Stimulated activated CD8-positive, alpha-beta memory T cell treated with anti-CD3 and anti-CD28 coated beads, Interleukin-7, amount 100 ng/mL, for 4 hours (primary cell): ENCODE measurements at regions not wholly inside any gene's neighbourhood (a gene's known extent, or its start where the extent isn't known, plus 50 kb on each side); places are given as distances from the start of the nearest gene placed in this dataset.

Experiments used
- DNase-seq, 2 donors: peaks; one replicate each; pipeline ENCODE4 v3.0.0-alpha.2; 2020; ENCODE audit warnings: low read depth in 2 of 2

DNA sequence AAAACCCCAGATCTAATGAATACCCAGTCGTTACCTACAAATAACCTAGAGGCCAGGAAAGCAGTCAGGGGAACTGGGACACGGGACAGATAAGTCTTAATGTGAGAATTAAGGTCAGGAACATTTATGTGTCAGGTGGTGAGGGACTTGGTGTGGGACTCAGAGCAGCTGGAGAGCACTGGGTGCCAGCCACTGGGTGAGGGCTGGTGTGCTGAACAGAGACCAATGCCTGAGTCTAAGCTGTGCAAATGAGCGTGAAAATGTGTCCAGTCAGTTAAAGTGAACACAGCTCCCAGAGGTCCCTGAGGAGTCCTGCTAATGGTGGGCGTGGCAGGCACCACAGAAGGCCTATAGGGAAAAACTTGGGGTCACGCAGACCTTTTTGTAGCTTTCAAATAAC is 225.9 kb downstream of the C1D start:
- no peak for DNase-seq

DNA sequence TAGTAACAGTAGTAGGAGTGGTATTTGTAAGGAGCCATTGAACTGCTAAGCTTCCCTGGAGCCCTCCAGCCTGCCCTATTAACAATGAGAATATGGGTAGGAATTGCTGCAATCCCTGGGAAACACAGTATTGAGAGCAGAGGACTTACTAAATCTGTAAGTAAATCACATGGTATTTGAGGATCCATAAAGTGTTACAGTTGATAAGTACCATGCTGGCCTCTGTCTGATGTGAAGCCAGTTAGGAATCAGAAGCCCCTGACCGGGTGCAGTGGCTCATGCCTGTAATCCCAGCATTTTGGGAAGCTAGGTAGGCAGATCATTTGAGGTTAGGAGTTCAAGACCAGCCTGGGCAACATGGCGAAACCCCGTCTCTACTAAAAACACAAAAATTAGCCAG is 224.6 kb downstream of the C1D start:
- no peak for DNase-seq

DNA sequence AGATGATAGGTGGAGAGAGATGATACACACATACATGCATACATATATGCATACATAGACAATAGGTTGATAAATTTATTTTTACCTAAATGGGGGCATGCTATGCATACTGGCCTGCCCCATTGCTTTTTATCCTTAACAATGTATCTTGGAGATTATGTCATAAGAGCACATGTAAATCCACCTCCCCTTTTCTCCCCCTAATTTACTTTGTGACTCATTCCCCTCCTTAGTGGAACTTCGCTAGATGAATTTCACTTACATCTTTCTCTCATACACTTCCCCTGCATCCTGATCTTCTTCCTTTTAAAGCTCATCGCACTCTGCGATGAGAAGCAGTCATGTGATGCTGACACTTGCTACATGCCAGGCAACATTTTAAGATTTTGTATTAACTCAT is 223.6 kb downstream of the C1D start:
- no peak for DNase-seq

DNA sequence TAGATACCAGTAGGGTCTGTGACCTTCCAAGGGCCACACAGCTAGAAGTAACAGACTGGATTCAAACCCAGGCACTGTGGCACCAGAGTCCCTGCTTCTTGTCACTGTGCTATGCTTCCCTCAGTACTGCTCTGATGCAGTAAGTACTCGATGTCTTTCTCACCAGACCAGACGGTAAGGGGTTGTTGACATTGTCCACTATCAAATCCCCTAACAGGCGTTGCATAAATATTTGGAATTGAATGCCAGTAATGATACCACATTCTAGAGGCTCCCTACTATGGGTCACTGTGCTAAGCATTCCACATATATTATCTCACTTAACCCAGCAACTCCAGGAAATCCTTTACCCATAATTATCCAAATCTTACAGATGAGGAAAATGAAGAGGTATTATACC is 223.1 kb downstream of the C1D start:
- DNase-seq: no peak

DNA sequence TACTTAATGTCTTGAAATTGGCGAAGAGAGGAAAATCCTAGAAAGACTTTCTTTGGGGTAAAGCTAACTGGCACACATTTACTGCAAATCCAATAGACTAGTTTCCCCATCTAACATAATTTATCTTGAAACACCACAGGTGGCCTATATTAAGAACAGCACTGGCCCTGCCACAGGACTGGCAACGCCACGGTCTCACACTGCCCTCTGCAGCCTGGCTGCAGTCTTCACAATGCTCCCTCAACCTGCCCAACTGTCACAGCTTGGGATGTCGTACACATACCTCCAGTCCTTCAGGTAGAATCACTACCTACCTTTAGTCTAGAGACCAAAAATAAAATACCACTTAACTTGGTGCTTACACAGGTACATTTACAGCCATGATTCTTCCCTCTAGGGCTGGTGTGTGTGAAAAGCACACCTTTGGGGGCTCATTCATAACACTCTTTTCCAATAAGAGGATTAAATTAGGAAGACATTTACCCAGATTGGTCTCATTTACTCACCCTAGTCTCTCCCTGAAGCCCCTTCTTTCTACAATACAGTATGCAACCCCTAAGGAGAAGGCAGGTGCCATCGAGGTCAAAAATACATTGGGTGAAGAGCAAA is 222.2 kb downstream of the C1D start:
- no peak for DNase-seq

DNA sequence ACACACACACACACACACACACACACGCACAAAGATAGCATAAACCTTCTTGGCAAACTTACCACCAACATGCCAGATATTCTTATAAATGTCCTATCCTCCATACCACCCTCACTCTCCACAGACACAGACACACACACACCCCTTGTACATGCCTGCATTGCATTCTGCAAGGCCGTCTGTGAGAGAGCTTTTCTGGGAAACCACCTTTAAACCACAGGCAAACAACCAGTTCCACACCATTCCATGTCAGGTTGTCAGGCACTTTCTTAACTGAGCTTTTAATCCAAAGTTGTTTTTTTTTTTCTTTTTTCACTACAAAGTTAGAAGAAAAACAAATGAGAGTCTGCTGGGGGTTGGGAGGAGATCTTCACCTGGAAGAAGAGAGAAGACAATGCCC is 221.1 kb downstream of the C1D start:
- no peak for DNase-seq

DNA sequence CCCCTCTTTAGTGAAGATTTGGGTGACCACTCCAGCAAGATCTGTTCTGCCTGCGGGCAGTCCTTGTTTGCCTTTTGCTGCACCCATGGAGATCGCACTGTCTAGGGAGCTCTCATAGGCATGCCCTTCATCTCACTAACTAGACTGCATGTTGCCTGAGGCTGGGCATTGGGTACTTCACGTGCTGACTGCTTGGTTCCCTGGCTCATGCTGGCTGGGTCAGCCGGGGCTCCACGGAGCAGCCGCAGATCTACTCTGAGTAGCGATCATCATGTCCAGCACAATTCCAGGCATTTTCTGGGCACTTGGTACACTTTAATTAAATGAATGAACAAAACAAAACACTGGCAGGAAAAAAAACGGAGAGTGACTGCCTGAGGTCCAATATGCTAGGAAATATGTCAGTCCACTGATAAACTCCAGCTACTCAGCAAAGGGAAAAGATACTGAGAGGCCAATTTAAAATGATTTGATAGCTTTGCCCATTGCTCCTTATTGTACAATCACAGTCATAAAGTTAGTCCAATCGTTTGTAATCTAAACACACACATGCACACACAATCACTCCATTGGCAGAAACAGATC is 220.3 kb downstream of the C1D start:
- DNase-seq: no peak

DNA sequence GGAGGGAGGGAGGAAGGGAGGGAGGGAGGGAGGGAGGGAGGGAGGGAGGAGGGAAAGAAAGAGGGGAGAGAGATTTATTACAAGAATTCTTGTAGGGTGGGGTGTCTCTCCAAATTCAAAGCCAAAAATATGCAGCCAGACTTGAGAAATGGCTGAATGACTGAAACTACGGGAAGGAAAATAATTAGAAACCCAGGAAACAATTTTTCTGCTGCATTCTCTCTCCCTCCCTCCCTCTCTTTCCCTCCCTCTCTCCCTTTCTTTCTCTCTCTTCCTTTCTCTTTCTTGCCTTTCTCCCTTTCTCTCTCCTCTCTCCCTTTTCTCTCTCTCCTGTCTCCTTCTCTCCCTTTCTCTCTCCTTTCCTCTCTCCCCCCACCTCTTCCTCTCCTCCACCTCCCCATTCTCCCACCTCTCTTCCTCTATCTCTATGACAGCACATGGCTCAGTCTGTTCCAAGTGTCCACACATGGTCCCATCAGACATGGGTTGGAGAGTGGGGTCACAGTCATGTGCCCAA is 218.7 kb downstream of the C1D start:
- DNase-seq: no peak

DNA sequence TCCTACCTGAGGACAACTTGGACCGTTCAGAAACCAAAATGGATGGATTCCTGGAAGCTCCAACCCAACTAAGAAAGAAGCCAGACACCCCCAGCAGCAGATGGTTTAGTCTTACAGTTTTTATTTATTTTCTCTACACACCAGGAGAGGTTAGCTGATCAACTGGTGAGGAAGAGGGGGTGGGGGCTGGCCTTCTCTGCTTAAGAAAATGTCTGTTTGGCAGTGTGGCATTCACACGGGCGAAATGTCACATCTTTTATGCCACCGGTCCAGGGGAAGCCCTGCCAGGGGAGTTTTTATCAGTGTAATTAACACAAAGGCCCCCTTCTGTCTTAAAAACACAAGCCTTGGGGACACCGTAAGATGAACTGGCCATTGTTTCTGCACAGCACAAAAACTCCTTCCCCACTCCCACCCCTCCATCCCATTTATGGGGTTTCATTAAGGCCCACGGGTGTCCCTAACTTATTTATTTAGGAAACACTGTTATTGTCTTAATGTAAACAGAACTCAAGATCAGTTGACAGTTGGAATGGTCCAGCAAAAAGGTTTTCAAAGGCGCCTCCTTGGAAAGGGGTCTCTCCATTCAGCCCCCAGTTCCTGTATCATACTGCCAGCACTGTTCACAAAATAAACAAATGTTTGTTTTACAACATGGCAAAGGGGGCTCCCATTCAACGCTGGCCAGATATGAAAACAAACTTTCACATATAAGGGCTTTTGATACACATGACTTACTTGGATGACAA is 217.0 kb downstream of the C1D start:
- DNase-seq: no peak

DNA sequence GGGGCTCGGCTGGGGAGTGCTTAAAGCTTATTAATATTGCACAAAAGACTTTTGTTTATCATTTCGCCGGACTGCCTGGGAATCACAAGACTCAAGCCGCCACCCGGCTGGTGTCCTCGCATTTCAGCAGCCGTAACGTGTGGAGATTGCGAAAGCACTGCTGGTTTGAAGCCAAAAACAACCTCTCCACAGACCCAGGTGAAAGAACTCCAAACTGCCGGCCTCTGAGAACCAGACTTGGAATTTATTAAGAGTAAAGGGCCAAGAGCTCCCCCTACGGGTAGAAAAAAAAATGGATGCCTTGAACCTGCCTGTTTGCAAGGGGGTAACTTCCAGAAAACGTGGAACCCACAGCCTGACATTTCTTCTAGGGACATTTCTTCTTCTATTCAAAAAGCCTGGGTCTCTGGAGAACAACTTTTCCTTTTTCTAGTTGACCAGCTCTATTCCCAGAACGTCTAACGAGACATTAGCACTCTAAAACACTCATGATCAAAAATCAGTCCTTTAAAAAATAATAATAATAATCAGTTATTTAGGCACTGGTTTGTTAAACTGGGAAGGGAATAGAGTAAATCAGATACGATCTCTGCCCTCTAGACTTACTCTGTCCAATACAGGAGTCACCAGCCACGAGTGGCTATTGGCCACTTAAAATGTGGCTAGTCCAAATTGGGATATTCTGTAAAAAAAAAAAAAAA is 216.3 kb downstream of the C1D start:
- DNase-seq: no peak

DNA sequence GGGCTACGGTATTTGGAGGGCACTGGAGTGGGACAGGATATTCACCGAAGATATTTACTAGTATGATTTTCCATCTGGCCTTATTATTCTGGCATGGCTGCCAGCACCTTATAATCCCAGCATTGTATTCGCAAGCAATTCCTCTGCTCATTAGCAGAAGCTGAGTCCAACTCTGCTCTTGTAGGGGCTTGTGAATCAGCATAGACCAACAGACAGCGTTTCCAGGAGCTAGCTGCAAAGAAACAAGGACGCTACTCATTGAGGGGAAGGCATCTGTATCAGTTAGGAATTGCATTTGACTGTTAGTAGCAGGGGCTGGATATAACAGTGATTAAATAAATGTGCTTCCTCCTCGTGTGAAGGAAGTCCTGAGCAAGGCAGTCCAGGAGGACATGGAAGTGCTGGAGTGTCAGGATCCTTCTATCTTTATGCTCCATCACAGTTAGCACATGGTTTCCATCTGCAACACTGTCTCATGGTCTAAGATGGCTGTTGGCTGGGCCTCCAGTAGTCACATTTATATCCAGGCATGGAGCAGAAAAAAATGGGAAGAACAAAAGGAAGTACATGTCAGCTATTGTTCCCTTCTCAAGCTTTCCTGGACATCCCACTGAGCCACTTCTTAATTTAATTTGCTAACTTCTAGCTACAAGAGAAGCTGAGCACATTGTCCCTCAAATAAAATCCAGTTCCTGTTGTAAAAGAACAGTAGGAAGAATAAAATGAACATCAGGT is 214.1 kb downstream of the C1D start:
- DNase-seq: no peak

DNA sequence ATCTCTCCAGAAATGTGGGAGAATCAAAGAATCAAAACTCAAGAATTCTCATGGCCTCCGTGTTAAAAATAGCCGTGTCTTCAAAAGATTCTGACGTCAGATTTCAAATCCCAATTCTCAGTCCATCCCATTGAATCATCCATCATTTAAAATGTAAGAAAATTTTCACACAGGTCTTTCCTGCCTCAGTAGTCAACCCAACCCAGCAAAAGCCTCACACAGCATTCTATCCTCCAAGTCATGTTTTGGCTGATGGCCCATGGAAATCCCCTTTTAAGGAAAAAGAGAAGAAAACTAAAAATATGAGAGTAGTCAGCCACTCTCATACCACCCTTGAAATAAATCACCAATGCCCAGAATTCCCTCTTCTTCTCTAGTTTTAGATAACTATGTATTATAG is 211.8 kb downstream of the C1D start:
- DNase-seq: no peak

DNA sequence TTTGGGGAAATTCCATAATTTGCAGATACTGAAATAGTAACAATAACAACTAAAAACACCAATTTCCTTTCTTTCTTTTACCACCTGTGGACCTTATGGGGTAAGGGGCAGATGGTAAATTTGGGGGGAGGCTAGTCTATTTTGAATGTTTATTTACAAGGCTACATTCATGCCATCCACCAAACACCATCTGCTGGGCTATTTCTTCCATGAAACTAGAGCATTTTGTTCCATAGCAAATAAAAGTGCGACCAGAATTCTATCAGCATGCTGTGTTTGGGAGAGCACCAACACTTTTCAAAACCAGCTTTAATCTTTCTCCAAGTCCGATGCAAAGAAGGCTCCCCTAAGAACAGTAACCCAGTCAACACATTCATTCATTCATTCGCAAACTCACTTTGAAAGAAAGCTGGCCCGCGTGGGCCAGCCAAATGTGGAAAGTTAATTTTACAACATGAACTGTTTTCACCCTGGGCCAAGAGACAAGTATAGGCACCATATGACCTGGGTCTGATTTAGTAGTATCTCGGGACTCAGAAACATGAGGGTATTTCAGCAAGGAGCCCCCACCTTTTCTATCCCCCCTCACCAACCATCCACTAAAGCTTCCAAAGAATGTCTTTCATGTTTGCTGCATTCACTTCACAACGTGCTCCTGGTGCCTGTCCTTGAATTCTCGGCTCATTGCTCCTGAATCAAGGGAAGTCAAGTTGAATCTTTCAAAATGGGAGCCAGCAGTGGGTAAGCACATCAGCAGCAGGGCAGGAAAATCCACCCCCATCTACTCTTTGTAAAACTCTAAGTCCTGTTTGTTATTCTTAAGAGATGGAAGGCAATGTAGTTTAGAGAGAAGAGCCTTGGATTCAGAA is 210.6 kb downstream of the C1D start:
- DNase-seq: no peak

DNA sequence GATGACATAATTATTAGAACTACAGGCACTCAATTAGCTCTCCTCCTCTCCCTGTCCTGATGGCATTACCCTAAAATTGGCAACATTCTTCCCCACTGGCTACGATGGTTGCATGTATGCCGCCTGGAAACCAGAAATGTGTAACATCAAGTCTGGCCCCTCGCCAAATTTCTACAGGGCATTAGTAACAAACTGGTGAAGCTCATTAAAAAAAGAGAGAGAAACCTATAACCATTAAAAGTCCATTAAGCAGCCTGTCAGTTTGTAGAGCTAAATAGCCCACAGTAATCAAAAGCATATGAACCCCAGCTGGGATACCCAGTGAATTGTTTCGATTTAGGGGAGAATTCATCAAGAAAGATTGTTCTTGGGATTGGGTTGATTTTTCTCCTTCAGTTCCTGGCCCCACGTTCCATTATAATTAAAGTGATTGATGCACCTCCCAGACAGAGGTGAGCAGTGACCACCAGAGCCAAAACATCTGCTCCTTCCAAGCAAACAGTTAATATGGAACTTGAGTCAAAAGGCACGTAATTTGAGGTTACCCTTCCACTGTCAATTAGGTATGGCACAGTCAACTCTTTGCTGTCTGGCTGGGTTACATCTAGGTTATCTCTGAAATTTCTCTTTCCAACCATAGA is 208.6 kb downstream of the C1D start:
- no peak for DNase-seq

DNA sequence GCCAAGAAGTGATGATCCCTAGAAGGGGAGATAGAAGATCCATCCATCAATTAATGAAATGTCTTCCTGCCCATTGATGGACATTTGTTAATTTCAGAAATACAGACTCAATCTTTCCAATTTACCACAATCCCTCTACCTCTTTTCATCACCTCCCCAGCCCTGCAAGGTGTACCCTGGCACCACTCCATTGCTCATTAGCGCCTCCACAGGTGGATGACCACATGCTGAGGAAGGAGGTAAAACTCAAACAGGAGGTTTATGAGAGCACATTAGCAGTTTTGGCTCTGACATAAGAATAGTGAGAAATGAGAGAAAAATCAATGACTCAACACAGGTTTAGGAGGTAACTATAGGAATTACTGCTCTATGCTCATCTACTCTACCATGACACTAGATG is 208.0 kb downstream of the C1D start:
- DNase-seq: no peak

DNA sequence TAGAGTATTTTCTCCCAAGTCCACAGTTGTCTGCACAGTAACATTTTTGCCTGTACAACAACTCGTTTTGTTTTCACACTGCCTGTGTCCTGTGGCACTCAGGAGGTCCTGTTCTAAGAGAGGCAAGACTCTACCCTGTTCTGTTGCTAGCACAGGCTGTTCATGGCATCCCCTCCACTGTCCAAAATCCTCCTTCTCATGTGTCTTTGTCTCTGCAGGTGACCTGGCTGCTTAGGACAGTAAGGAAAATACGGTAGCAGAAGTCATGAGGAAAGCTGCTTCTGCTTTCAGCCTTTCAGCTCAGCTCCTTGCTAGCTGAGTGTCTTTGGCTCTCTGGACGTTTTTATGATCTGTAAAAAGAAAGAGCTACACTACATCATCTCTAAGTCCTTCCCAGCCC is 205.9 kb downstream of the C1D start:
- DNase-seq: no peak

DNA sequence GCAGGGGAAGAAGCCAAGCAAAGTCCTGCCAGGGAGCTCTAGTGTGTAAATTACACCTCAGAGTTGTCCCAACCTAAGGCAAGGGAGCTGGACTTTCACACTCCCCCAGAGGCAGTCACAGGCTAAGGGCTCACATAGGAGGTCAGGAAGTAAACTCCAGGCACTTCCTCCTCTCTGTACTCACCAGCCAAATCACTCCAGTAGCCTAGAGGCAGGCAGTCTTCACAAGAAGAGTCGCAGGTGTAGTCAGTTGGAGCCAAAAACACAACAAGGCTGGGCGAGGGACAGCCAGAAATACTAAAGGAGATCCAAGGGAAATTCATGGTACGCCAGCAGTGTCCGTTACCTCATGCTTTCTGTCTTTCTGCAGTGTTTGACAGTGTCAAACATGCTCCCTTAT is 205.0 kb downstream of the C1D start:
- DNase-seq: no peak

DNA sequence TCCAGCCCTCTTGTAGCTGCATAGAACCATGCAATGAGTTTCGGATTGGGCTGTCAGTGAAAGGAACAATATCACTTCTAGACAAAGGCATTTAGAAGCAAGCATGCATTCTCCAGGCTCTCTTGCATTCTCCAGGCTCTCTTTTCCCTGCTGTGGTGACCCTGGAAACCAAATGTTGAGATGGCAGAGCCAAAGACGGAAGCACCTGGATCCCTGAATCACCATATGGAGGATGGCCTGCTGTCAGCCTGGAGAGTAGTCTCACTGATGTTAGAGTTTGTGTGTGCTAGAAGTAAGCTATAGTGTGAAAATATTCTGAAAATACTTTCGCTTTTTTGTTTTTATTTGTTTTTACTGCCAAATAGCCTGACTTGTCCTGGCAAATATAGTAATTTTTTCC is 203.9 kb downstream of the C1D start:
- no peak for DNase-seq

DNA sequence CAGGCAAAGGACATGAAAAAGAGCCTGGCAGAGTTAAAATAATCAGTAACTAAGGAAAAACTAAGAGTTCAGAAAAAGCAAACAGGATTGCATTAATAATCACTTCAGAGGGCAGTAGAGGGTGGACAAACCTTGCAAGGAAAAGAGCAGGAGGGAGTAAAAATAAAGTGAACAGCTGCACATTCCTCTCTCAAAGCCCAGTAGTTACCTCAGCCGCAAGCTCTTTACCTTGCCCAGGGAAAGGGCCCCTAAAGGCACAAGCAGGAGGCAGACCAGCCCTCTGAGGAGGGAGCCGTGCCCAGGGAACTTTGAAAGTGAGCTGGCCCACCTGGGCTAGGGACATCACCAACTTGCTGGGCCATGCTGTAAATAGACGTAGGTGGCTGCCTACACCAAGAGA is 196.9 kb downstream of the C1D start:
- DNase-seq: no peak

DNA sequence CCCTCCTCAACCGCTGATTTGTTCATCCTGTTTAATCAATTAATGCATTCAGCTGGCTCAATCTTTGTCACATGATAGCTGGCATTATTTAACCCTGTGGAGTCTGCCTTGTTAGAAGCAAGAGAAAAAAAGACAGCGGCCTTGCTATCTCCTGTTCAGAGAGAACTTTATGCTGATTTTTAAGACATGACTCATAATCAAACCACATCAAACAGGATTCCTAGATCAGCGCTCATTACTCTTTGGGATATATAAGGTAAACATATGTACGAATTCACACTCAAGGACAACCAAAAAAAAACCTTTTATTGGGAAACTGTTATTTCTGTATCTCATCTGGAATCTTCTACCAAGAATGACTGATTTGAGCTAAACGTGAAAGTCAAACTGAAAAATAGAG is 195.1 kb downstream of the C1D start:
- no peak for DNase-seq
